GM19025 (cell line): ENCODE measurements at regions not wholly inside any gene's neighbourhood (a gene's known extent, or its start where the extent isn't known, plus 50 kb on each side); places are given as distances from the start of the nearest gene placed in this dataset.
A peak's percentile ranks its signal among the peaks of the same experiment; 100 is the strongest.
"Not testable (repeated sequence)": the region's sequence is repeated elsewhere in the genome, so short reads cannot be mapped to it uniquely, and the experiment has no call there.

Source experiments
- ATAC-seq: cut with Tn5 transposase; IDR thresholded peaks from one replicate; pipeline ENCODE4 v1.9.1; 2021; ENCODE audit warnings: mild to moderate bottlenecking, low read depth, moderate library complexity; ENCODE audit not compliant: unreplicated experiment

- no peak for ATAC-seq
Measured at GRCh38 chrX:115909017-115909416, 261.5 kb upstream of the AGTR2 start.

- no peak for ATAC-seq
Measured at GRCh38 chrX:115911967-115912366, 258.6 kb upstream of the AGTR2 start.

- ATAC-seq = peak; percentile 87
Measured at GRCh38 chrX:115912372-115912897, 258.1 kb upstream of the AGTR2 start.

- peak; percentile 40 for ATAC-seq
Measured at GRCh38 chrX:115913575-115913974, 257.0 kb upstream of the AGTR2 start.

- not testable (repeated sequence) for ATAC-seq
Measured at GRCh38 chrX:115915625-115916024, 254.9 kb upstream of the AGTR2 start.

- ATAC-seq = no peak
Measured at GRCh38 chrX:115929480-115929879, 241.1 kb upstream of the AGTR2 start.

GRCh38 chrX:115936008-115936407 is 234.5 kb upstream of the AGTR2 start:
- ATAC-seq = no peak

GRCh38 chrX:115939070-115939469 is 231.5 kb upstream of the AGTR2 start:
- no peak for ATAC-seq

GRCh38 chrX:115939636-115940160 is 230.8 kb upstream of the AGTR2 start:
- no peak for ATAC-seq

GRCh38 chrX:115940348-115940747 is 230.2 kb upstream of the AGTR2 start:
- peak; percentile 13 for ATAC-seq

- peak; percentile 54 for ATAC-seq
Measured at GRCh38 chrX:115940888-115941332, 229.6 kb upstream of the AGTR2 start.

GRCh38 chrX:115941388-115941787 is 229.2 kb upstream of the AGTR2 start:
- ATAC-seq = no peak

- no peak for ATAC-seq
Measured at GRCh38 chrX:115946059-115946458, 224.5 kb upstream of the AGTR2 start.

GRCh38 chrX:115948018-115948923 is 222.3 kb upstream of the AGTR2 start:
- no peak for ATAC-seq

- no peak for ATAC-seq
Measured at GRCh38 chrX:115949900-115950822, 220.4 kb upstream of the AGTR2 start.

GRCh38 chrX:115952417-115953092 is 218.0 kb upstream of the AGTR2 start:
- no peak for ATAC-seq

- no peak for ATAC-seq
Measured at GRCh38 chrX:115957862-115958490, 212.6 kb upstream of the AGTR2 start.

GRCh38 chrX:115958687-115959359 is 211.7 kb upstream of the AGTR2 start:
- no peak for ATAC-seq

GRCh38 chrX:115960440-115961084 is 210.0 kb upstream of the AGTR2 start:
- ATAC-seq = no peak
